ENCODE measurements at regions not wholly inside any gene's neighbourhood (a gene's known extent, or its start where the extent isn't known, plus 50 kb on each side); places are given as distances from the start of the nearest gene placed in this dataset.
A peak's percentile ranks its signal among the peaks of the same experiment; 100 is the strongest.

- DNase-seq (ENCODE audit: low read depth, low spot score) = no peak
Observed at GRCh38 chr5:6006838-6007314, 371.5 kb downstream of the MED10 start.

- no peak for DNase-seq (ENCODE audit: low read depth, low spot score)
Observed at GRCh38 chr5:6003040-6003825, 375.1 kb downstream of the MED10 start.

DNA sequence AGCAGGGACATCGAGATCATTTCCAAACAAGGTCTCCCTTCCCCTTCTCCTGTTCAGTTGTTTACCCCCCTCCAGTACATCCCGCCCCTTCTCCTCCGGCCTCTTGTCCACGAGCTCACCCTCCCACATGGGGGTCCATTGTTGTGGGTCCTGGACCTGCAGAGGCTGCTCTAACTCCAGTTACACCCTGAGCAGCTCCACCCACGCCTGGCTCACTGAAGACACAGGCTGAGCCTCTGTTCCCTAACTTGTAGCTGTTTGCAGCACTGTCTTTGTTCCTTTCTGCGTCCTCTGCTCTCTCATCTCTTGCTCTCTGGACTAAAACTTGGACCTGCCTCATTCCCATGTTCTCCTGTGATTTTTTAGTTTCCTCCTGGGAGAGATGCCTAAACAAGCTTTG lies 377.5 kb downstream of the MED10 start:
- no peak for DNase-seq (ENCODE audit: low read depth, low spot score)

DNA sequence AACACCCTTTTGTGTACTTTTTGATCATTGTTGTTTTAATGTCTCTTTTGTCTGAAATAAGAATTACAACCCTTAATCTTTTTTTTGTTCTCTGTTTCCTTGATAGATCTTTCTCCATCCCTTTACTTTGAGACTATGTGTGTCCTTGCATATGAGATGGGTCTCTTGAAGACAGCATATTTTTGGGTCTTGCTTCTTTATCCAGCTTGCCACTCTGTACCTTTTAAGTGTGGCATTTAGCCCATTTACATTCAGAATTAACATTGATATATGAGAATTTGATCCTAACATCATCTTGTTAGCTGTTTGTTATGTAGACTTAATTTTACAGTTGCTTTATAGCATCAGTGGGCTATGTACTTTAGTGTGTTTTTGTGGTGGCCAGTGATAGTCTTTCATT lies 382.5 kb downstream of the MED10 start:
- DNase-seq (ENCODE audit: low read depth, low spot score) = no peak

DNA sequence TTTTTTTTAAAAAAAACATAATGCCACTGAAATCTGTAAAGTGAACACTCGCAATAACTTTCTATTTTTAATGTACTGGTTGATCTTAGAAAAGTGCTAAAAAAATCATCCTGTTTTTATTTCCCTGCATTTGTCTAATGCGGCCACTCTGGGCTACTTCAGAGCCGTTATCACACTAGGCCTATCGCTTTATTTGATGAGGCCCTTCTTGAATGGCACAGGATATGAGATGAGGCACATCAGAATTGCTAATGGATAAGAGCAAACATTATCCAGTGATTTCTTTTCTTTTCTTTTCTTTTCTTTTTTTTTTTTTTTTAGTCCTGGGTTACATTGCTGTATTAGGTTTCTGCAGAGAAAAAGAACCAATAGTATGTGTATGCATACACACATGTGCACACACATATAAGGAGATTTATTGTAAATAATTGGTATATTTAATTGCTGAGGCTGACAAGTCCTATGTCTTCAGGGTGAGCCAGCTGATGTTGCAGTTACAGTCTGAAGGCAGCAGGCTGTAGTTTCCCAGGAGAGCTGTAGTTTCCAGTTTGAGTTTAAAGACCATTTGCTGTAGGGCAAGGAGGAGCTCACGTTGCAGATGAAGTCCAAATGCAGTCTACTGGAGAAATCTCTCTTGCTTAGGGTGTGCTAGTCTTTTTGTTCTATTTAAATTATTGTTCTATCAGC lies 391.7 kb downstream of the MED10 start:
- DNase-seq (ENCODE audit: low read depth, low spot score) = no peak

GRCh38 chr5:5985332-5985731 lies 393.0 kb downstream of the MED10 start:
- no peak for DNase-seq (ENCODE audit: low read depth, low spot score)

DNA sequence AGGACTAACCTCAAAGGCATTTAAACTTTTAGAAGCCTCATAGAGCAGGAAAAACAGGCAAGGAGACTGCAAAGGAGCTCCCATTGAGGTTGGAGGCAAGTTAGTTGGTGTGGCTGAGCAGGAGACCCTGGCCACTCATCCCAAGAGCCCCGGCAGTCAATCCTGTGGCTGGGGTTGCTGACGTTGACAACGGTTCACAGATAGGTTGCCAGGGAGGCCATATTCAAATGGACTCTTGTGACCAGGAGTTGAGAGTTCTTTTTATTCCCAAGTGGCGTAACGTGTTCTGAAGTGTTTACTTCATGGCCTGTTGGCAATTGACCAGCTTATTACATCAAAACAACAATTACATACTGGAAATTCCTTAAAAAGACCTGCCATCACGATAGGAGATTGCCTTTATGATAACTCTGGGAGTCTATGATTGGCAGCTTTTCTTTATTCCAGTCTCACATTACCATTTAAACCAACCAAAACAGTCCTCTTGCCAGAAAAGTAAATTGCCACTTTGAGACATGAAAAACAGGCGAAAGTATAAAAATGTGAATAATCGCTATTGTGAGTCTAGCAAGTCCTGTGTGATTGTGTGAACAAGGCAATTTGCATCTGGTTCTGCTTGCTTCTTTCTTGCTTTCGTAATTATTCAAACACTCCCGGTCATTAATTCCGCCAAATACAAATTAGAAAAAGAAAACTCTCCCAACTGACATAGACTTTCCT lies 394.9 kb downstream of the MED10 start:
- DNase-seq (ENCODE audit: low read depth, low spot score) = no peak

DNA sequence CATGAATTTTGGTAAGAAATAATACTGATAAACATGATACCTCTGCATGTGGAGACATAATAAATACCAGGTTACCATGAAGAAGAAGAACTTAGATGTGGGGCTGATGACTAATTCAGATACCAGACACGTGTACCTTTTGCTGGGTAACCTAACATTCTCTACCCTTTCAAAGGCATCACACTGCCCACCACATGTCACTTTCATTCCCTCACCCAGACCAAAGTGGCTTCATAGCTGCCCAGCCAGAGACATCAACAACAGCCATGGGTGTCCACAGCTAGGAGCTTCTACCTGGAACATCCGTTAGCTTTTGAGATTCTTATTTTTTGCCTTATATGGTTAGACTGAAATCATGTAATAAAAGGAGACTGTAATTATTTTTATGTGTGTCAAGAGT lies 396.8 kb downstream of the MED10 start:
- no peak for DNase-seq (ENCODE audit: low read depth, low spot score)

DNA sequence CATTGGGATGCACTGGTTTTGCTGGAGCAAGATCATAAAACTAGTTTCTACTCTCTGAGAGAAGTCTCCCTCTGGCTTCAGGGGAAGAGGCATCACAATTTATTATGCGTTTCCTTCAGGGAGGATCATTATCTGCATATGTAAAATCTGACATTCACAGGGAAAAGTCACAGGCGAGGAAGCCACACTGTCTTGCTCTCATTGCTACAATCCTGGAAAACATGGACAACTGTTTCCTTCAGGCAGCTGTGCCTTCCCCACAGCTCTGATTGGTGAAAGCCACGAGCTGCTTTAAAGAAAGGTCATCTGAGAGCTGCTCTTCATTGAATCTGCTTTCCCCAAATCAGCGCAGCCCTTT lies 397.8 kb downstream of the MED10 start:
- no peak for DNase-seq (ENCODE audit: low read depth, low spot score)

GRCh38 chr5:5979761-5980537 lies 398.4 kb downstream of the MED10 start:
- DNase-seq (ENCODE audit: low read depth, low spot score) = no peak

- DNase-seq (ENCODE audit: low read depth, low spot score) = peak; percentile 6
Observed at GRCh38 chr5:5979377-5979760, 399.0 kb downstream of the MED10 start.

- no peak for DNase-seq (ENCODE audit: low read depth, low spot score)
Observed at GRCh38 chr5:5978501-5979376, 399.6 kb downstream of the MED10 start.

DNA sequence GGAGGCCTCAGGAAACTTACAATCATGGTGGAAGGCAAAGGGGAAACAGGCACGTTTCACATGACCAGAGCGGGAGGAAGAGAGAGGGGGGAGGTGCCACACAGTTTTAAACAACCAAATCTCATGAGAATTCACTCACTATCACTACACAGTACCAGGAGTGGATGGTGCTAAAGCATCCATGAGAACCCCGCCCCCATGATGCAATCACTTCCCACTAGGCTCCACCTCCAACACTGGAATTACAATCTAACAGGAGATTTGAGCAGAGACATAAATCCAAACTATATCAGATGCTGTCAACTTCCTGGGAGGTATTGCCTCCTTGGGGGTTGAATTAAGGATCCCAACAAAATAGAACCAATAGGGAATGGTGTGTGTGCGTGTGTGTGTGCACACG lies 407.1 kb downstream of the MED10 start:
- DNase-seq (ENCODE audit: low read depth, low spot score) = no peak

DNA sequence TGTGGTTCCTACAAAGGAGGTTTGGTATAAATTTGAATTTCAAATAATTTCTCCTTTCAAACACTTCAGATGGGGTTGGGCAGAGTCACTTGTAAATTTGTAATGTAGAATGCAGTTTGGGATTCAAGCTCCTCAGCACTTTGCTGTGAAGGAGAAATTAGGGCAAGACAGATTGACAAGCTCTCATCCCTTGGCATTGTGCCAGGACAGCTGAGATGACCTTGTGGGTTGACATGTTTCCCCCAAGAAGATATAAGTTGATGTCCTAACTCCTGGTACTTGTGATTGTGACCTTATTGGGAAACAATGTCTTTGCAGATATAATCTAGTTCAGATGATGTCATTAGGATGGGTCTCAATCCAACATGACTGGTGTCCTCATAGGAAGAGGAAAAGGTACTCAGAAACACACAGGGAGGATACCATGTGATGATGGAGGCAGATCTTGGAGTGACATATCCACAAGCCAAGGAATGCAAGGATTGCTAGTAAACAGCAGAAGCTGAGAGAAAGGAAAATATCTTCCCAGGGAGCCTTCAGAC lies 408.3 kb downstream of the MED10 start:
- DNase-seq (ENCODE audit: low read depth, low spot score) = no peak

DNA sequence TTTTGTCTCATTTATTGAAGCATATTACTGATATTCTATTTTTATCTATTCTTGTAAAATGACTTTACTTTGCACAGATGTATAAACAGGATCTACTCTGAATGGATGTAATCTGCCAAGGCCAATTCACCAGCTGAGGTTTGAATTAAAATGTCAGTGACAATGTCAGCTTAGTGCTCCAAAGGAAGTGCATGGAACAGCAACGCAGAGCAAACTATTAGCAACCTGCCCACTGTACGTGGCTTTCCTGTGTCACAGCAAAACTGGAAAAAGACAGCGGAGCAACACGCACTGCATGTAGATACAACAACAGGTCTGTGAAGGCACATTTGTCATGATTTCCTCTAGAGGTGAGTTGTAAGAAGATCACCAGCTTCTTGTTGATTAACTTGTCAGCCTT lies 409.4 kb downstream of the MED10 start:
- DNase-seq (ENCODE audit: low read depth, low spot score) = no peak

DNA sequence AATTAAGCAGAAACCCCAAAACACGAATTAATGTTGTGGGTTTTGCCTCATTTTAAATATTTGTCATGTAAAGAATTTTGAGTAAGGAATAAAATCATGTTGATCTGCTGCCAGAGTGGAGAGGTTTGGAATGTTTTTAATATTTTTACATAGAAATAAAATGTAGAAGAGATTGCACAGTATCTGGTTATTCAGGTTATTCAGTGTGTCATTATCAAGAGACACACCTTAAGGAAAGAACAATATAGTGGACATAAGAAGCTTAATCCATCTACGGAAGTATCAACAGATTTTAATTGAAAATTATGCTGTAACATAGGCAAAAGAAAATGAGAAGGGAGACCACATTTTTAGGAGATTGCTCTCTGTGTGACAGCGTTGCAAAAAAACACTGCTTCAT lies 410.4 kb downstream of the MED10 start:
- DNase-seq (ENCODE audit: low read depth, low spot score) = no peak

DNA sequence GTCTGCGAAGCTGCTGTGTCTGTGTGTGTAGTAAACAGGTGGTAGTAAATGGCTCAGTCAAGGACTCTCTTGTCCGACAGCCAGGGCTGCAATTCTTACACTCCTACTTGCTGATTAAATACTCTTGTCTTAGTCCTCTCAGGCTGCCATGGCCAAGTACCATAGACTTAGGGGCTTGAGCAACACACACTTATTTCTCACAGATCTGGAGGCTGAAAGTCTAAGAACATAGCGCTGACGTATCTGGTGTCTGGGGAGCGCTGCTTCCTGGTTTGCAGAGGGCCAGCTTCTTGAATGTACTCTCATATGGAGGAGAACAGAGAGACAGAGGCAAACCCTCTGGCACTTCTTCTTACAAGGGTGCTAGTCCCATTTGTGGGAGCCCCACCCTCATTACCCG lies 411.0 kb downstream of the MED10 start:
- DNase-seq (ENCODE audit: low read depth, low spot score) = no peak

DNA sequence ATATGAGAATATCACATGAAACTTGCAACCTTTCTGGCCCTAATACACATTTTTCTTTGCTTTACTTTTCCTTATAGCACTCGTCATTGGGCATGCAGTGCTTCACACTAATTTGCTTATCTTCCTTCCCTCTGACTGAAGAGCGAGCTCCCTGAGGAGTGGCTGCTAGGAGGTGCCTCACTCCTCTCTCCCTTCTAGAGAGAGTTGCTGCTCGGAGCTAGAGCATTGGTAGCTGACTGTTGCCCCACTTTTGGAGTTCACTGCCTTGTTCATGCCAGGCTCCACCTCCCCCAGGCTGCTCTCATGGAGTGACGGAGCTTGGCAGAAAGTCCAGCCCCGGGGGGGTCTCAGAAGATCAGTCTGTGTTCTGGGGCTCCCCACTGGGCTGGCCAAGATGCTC lies 413.2 kb downstream of the MED10 start:
- DNase-seq (ENCODE audit: low read depth, low spot score) = no peak

GRCh38 chr5:5964347-5964746 lies 414.0 kb downstream of the MED10 start:
- DNase-seq (ENCODE audit: low read depth, low spot score) = no peak

DNA sequence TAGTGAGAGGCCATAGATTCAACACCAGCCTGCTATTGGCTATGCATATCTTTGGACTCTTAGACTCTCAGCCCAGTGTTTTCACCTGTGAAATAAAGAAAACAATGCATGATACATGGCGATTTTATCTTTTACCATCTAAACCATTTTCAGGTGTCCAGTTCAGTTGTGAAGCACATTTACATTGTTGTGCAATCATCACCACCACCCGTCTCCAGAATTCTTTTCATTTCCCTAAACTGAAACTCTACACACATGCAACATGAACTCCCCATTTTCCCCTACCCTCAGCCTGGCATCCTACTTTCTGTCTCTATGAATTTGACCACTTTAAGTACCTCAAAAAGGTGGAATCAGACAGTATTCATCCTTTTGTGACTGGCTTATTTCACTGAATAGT lies 420.6 kb downstream of the MED10 start:
- no peak for DNase-seq (ENCODE audit: low read depth, low spot score)

DNA sequence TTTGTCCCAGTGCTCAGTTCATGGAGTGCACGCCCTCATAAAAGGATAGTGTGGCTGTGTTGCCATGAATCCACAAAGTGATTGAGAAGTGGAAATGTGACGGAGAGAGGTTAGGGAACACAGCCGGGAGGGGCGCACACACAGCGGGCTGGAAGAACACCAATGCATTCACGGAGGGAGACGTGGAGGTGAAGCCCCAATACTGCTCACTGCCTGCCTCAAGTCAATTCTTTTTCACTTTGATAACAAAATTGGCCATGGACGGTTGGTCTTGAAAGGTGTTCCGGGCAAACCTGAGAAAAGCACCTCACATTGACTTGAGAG lies 424.1 kb downstream of the MED10 start:
- no peak for DNase-seq (ENCODE audit: low read depth, low spot score)

Measured in ELF-1 (cell line).